ENCODE measurements at regions not wholly inside any gene's neighbourhood (a gene's known extent, or its start where the extent isn't known, plus 50 kb on each side); places are given as distances from the start of the nearest gene placed in this dataset.

GRCh38 chr6:26284537-26285142 lies 80.4 kb upstream of the BTN3A2 start:
- DNase-seq (ENCODE audit: extremely low read depth in 1 of 2, low read depth in 1 of 2): peak in 1 of 2 donors; percentile 13

- peak; percentile 86 to 97 for DNase-seq (ENCODE audit: extremely low read depth in 1 of 2, low read depth in 1 of 2)
Measured at GRCh38 chr6:26285143-26286134, 79.6 kb upstream of the BTN3A2 start.

- peak in 1 of 2 donors; percentile 35 for DNase-seq (ENCODE audit: extremely low read depth in 1 of 2, low read depth in 1 of 2)
Measured at GRCh38 chr6:26286168-26286877, 78.7 kb upstream of the BTN3A2 start.

GRCh38 chr6:26288155-26288554 lies 76.8 kb upstream of the BTN3A2 start:
- no peak for DNase-seq (ENCODE audit: extremely low read depth in 1 of 2, low read depth in 1 of 2)

- DNase-seq (ENCODE audit: extremely low read depth in 1 of 2, low read depth in 1 of 2): no peak
Measured at GRCh38 chr6:26290941-26291340, 74.1 kb upstream of the BTN3A2 start.

- no peak for DNase-seq (ENCODE audit: extremely low read depth in 1 of 2, low read depth in 1 of 2)
Measured at GRCh38 chr6:26292709-26293108, 72.3 kb upstream of the BTN3A2 start.

GRCh38 chr6:26294302-26294701 lies 70.7 kb upstream of the BTN3A2 start:
- no peak for DNase-seq (ENCODE audit: extremely low read depth in 1 of 2, low read depth in 1 of 2)

GRCh38 chr6:26295691-26296555 lies 69.1 kb upstream of the BTN3A2 start:
- no peak for DNase-seq (ENCODE audit: extremely low read depth in 1 of 2, low read depth in 1 of 2)

GRCh38 chr6:26296556-26296856 lies 68.5 kb upstream of the BTN3A2 start:
- no peak for DNase-seq (ENCODE audit: extremely low read depth in 1 of 2, low read depth in 1 of 2)

- no peak for DNase-seq (ENCODE audit: extremely low read depth in 1 of 2, low read depth in 1 of 2)
Measured at GRCh38 chr6:26296857-26297648, 67.9 kb upstream of the BTN3A2 start.

GRCh38 chr6:26299286-26300042 lies 65.5 kb upstream of the BTN3A2 start:
- no peak for DNase-seq (ENCODE audit: extremely low read depth in 1 of 2, low read depth in 1 of 2)

- DNase-seq (ENCODE audit: extremely low read depth in 1 of 2, low read depth in 1 of 2): no peak
Measured at GRCh38 chr6:26300043-26300331, 65.0 kb upstream of the BTN3A2 start.

- no peak for DNase-seq (ENCODE audit: extremely low read depth in 1 of 2, low read depth in 1 of 2)
Measured at GRCh38 chr6:26300359-26300758, 64.6 kb upstream of the BTN3A2 start.

- DNase-seq (ENCODE audit: extremely low read depth in 1 of 2, low read depth in 1 of 2): no peak
Measured at GRCh38 chr6:26300828-26301227, 64.2 kb upstream of the BTN3A2 start.

GRCh38 chr6:26301638-26302037 lies 63.4 kb upstream of the BTN3A2 start:
- no peak for DNase-seq (ENCODE audit: extremely low read depth in 1 of 2, low read depth in 1 of 2)

GRCh38 chr6:26302941-26303559 lies 61.9 kb upstream of the BTN3A2 start:
- no peak for DNase-seq (ENCODE audit: extremely low read depth in 1 of 2, low read depth in 1 of 2)

GRCh38 chr6:26304213-26304796 lies 60.7 kb upstream of the BTN3A2 start:
- no peak for DNase-seq (ENCODE audit: extremely low read depth in 1 of 2, low read depth in 1 of 2)

- peak in 1 of 2 donors; percentile 73 for DNase-seq (ENCODE audit: extremely low read depth in 1 of 2, low read depth in 1 of 2)
Measured at GRCh38 chr6:26304797-26305640, 60.0 kb upstream of the BTN3A2 start.

Data from stimulated activated CD8-positive, alpha-beta memory T cell treated with anti-CD3 and anti-CD28 coated beads, Interleukin-7, amount 100 ng/mL, for 48 hours (primary cell).